ENCODE measurements at regions not wholly inside any gene's neighbourhood (a gene's known extent, or its start where the extent isn't known, plus 50 kb on each side); places are given as distances from the start of the nearest gene placed in this dataset.

DNA sequence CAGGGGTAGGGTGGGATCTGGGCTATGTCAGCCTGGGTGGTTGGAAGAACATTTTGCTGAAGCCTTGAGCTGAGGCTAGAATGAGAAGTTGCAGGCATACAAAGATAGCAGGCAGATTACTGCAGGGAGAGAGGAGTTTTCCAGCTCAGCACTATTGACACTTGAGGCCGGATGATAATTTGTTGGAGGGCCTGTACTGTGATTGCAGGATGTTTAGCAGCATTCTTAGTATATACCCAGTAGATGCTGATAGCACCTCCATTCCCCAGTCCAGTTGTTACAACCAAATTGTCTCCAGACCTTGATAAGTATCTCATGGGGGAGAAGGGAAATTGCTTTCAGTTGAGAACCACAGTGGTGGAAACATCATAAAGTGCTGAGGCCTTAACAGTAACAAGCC lies 158.6 kb upstream of the CHRM2 start:
- intact Hi-C loops (cut with micrococcal nuclease; ENCODE audit: unreplicated experiment) = no loop called here
- Histone ChIP-seq H3K4me3 (ENCODE audit: low read depth, low read length, poor library complexity, severe bottlenecking) (no peak overlapping the region), H3K4me1 (ENCODE audit: insufficient read depth, low read length, poor library complexity, severe bottlenecking) (no peaks in the 10 kb centered on the region), H3K27ac (ENCODE audit: low read depth, low read length, poor library complexity, severe bottlenecking) (no peak overlapping the region), H3K27me3 (replicated peaks; ENCODE audit: insufficient read depth, low read depth, low read length, poor library complexity) (no peaks in the 10 kb centered on the region), H3K36me3 (ENCODE audit: insufficient read depth, low read length, poor library complexity, severe bottlenecking) (no peaks in the 10 kb centered on the region), H3K9me3 (ENCODE audit: low read depth, low read length, poor library complexity, severe bottlenecking) (no peaks in the 10 kb centered on the region)
- BruUV-seq (replicated peaks) = no TSS peak
- TF ChIP-seq CTCF (conservative IDR thresholded peaks at IDR 0.05; ENCODE audit: low read depth, low read length) (no peak), EZH2 (IDR thresholded peaks at IDR 0.05; ENCODE audit: borderline replicate concordance, low read depth, low read length, poor library complexity, severe bottlenecking) (no peak)
- no peak for DNase-seq (ENCODE audit: low spot score)
- CTCF ChIA-PET = interaction anchor here (0.6 kb wide), 1 partner anchor 658 kb away, joined by 6 read pairs; no protein-coding TSS in a partner anchor
- POLR2A ChIA-PET (ENCODE audit: low non-redundant PET) = no interaction called here

GRCh38 chr7:136702913-136703312 lies 165.5 kb upstream of the CHRM2 start:
- no peaks in the 10 kb centered on the region for H3K9me3 ChIP-seq (ENCODE audit: low read depth, low read length, poor library complexity, severe bottlenecking)
- ChIA-PET CTCF (no interaction called here), POLR2A (ENCODE audit: low non-redundant PET) (no interaction called here)
- no peak for DNase-seq (ENCODE audit: low spot score)
- TF ChIP-seq EZH2 (IDR thresholded peaks at IDR 0.05; ENCODE audit: borderline replicate concordance, low read depth, low read length, poor library complexity, severe bottlenecking) = no peak
- H3K36me3 ChIP-seq (ENCODE audit: insufficient read depth, low read length, poor library complexity, severe bottlenecking) = no peaks in the 10 kb centered on the region
- H3K4me1 ChIP-seq (ENCODE audit: insufficient read depth, low read length, poor library complexity, severe bottlenecking) = no peaks in the 10 kb centered on the region
- H3K27ac ChIP-seq (ENCODE audit: low read depth, low read length, poor library complexity, severe bottlenecking) = no peak overlapping the region
- no peaks in the 10 kb centered on the region for H3K27me3 ChIP-seq (replicated peaks; ENCODE audit: insufficient read depth, low read depth, low read length, poor library complexity)
- no peak overlapping the region for H3K4me3 ChIP-seq (ENCODE audit: low read depth, low read length, poor library complexity, severe bottlenecking)
- intact Hi-C loops (cut with micrococcal nuclease; ENCODE audit: unreplicated experiment) = no loop called here
- no TSS peak for BruUV-seq (replicated peaks)

GRCh38 chr7:136698977-136699376 lies 169.5 kb upstream of the CHRM2 start:
- DNase-seq (ENCODE audit: low spot score) = no peak
- no peak for TF ChIP-seq EZH2 (IDR thresholded peaks at IDR 0.05; ENCODE audit: borderline replicate concordance, low read depth, low read length, poor library complexity, severe bottlenecking)
- TF ChIP-seq CTCF (conservative IDR thresholded peaks at IDR 0.05; ENCODE audit: low read depth, low read length) = no peak
- no TSS peak for BruUV-seq (replicated peaks)
- H3K4me3 ChIP-seq (ENCODE audit: low read depth, low read length, poor library complexity, severe bottlenecking) = no peak overlapping the region
- no peak overlapping the region for H3K27ac ChIP-seq (ENCODE audit: low read depth, low read length, poor library complexity, severe bottlenecking)
- ChIA-PET POLR2A (ENCODE audit: low non-redundant PET) (no interaction called here), CTCF (no interaction called here)
- intact Hi-C loops (cut with micrococcal nuclease; ENCODE audit: unreplicated experiment) = no loop called here
- H3K36me3 ChIP-seq (ENCODE audit: insufficient read depth, low read length, poor library complexity, severe bottlenecking) = no peaks in the 10 kb centered on the region
- no peaks in the 10 kb centered on the region for H3K27me3 ChIP-seq (replicated peaks; ENCODE audit: insufficient read depth, low read depth, low read length, poor library complexity)
- H3K4me1 ChIP-seq (ENCODE audit: insufficient read depth, low read length, poor library complexity, severe bottlenecking) = no peaks in the 10 kb centered on the region
- H3K9me3 ChIP-seq (ENCODE audit: low read depth, low read length, poor library complexity, severe bottlenecking) = no peaks in the 10 kb centered on the region

GRCh38 chr7:136698231-136698630 lies 170.2 kb upstream of the CHRM2 start:
- no TSS peak for BruUV-seq (replicated peaks)
- Histone ChIP-seq H3K4me3 (ENCODE audit: low read depth, low read length, poor library complexity, severe bottlenecking) (no peak overlapping the region), H3K27ac (ENCODE audit: low read depth, low read length, poor library complexity, severe bottlenecking) (no peak overlapping the region), H3K4me1 (ENCODE audit: insufficient read depth, low read length, poor library complexity, severe bottlenecking) (no peaks in the 10 kb centered on the region), H3K36me3 (ENCODE audit: insufficient read depth, low read length, poor library complexity, severe bottlenecking) (no peaks in the 10 kb centered on the region), H3K9me3 (ENCODE audit: low read depth, low read length, poor library complexity, severe bottlenecking) (no peaks in the 10 kb centered on the region), H3K27me3 (replicated peaks; ENCODE audit: insufficient read depth, low read depth, low read length, poor library complexity) (no peaks in the 10 kb centered on the region)
- no peak for DNase-seq (ENCODE audit: low spot score)
- ChIA-PET POLR2A (ENCODE audit: low non-redundant PET) (no interaction called here), CTCF (no interaction called here)
- no peak for TF ChIP-seq EZH2 (IDR thresholded peaks at IDR 0.05; ENCODE audit: borderline replicate concordance, low read depth, low read length, poor library complexity, severe bottlenecking)
- no peak for TF ChIP-seq CTCF (conservative IDR thresholded peaks at IDR 0.05; ENCODE audit: low read depth, low read length)
- intact Hi-C loops (cut with micrococcal nuclease; ENCODE audit: unreplicated experiment) = no loop called here

All from A673 (cell line).